Stomach (tissue), 4 donors: ENCODE measurements at regions not wholly inside any gene's neighbourhood (a gene's known extent, or its start where the extent isn't known, plus 50 kb on each side); places are given as distances from the start of the nearest gene placed in this dataset.

Experiments used
- CTCF ChIP-seq, 7 experiments: fragments of 450-650 bp in 4 of 7; fragments of 200-600 bp in 3 of 7; sonication (generic) in 3 of 7; IDR thresholded peaks; one replicate each; pipeline ENCODE4 v1.5.1; 2016 to 2019; ENCODE audit warnings: antibody characterized with exemption in 7 of 7, control low read depth in 2 of 7, mild to moderate bottlenecking in 1 of 7
- POLR2A ChIP-seq, 4 donors: fragments of 450-650 bp; IDR thresholded peaks; one replicate each; pipeline ENCODE4 v1.6.1; 2016; ENCODE audit warnings: antibody characterized with exemption in 4 of 4, control low read depth in 2 of 4, mild to moderate bottlenecking in 1 of 4, moderate library complexity in 1 of 4

- TF ChIP-seq POLR2A (IDR thresholded peaks at IDR 0.05) (no peak), CTCF (IDR thresholded peaks at IDR 0.05) (no peak)
Measured at GRCh38 chr10:111432588-111432987, 355.8 kb downstream of the ADRA2A start.
